ENCODE measurements at regions not wholly inside any gene's neighbourhood (a gene's known extent, or its start where the extent isn't known, plus 50 kb on each side); places are given as distances from the start of the nearest gene placed in this dataset.

DNA sequence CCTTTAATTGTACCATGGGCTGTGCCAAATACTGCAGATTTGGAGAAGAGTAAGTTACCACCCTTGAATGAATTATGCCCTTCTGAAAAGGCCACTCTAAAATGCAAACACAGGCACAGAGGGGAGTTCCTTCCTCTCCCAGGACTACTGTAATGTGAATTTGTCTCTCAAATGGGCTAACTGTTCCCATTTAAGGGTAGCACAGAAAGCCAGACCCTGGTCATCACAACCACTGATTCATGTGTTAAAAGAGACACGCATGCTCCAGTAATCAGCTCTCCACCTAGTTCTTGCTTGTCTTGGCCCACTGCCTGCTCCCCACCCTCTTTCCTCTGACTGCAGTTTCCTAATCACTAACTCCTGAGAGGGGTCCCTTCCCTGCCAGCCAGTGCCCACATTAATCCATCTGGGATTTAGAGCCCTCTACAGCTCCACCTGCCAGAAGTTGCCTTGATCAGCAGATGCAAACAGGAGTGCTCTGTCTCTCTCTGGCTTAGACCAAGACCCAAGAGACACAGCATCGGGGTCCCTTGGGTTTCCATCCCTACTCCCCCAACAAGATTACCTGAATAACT is 382.4 kb downstream of the TMEM167A start:
- ATAC-seq: no peak
- Histone ChIP-seq H3K27me3 (ENCODE audit: control insufficient read depth, insufficient read depth, low read length) (no peaks in the 10 kb centered on the region), H3K4me1 (ENCODE audit: control insufficient read depth, insufficient read depth, low read length) (no peaks in the 10 kb centered on the region), H3K36me3 (ENCODE audit: control insufficient read depth, insufficient read depth, low read length) (no peaks in the 10 kb centered on the region), H3K27ac (ENCODE audit: low read length) (no peak overlapping the region), H3K4me3 (ENCODE audit: low read depth in 2 of 2, low read length in 2 of 2) (no peak overlapping the region), H3K9me3 (ENCODE audit: control insufficient read depth, insufficient read depth, low read depth, low read length) (no peaks in the 10 kb centered on the region)
- no peak for DNase-seq (ENCODE audit: low read depth, low spot score)
- POLR2A ChIA-PET: no interaction called here
- in situ Hi-C loops (cut with HindIII; ENCODE audit: low pct_unique_long_range_greater_than_20kb, low sequenced_read_pairs) (no loop called here), intact Hi-C loops (cut with micrococcal nuclease; ENCODE audit: unreplicated experiment) (no loop called here)
- no TSS peak for BruUV-seq (replicated peaks)
- CTCF ChIA-PET: no interaction called here
- TF ChIP-seq, protein P1, sequence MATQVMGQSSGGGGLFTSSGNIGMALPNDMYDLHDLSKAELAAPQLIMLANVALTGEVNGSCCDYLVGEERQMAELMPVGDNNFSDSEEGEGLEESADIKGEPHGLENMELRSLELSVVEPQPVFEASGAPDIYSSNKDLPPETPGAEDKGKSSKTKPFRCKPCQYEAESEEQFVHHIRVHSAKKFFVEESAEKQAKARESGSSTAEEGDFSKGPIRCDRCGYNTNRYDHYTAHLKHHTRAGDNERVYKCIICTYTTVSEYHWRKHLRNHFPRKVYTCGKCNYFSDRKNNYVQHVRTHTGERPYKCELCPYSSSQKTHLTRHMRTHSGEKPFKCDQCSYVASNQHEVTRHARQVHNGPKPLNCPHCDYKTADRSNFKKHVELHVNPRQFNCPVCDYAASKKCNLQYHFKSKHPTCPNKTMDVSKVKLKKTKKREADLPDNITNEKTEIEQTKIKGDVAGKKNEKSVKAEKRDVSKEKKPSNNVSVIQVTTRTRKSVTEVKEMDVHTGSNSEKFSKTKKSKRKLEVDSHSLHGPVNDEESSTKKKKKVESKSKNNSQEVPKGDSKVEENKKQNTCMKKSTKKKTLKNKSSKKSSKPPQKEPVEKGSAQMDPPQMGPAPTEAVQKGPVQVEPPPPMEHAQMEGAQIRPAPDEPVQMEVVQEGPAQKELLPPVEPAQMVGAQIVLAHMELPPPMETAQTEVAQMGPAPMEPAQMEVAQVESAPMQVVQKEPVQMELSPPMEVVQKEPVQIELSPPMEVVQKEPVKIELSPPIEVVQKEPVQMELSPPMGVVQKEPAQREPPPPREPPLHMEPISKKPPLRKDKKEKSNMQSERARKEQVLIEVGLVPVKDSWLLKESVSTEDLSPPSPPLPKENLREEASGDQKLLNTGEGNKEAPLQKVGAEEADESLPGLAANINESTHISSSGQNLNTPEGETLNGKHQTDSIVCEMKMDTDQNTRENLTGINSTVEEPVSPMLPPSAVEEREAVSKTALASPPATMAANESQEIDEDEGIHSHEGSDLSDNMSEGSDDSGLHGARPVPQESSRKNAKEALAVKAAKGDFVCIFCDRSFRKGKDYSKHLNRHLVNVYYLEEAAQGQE (IDR thresholded peaks at IDR 0.05; ENCODE audit: insufficient read depth in 1 of 2, low read depth in 2 of 2, low read length in 1 of 2): no peak

DNA sequence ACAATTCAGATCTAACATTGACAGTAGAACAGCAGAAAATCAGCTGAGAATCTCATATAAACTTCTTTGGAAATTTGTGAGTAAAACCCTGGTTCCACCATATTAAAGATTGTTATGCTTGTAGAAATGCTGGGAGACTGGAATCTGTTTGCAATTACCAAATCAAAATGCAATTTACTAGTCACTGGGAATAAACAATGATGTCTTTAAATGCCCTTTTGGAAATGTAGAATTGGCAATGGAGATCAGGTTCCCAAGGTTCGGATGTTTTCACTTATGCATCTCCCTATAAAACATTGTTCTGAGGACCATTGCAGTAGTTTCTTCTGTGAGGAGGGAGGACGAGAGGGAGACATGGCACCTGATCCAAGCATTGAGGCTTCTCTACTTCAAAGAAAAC is 384.4 kb downstream of the TMEM167A start:
- Histone ChIP-seq H3K9me3 (ENCODE audit: control insufficient read depth, insufficient read depth, low read depth, low read length) (no peaks in the 10 kb centered on the region), H3K27ac (ENCODE audit: low read length) (no peak overlapping the region), H3K4me3 (ENCODE audit: low read depth in 2 of 2, low read length in 2 of 2) (no peak overlapping the region), H3K4me1 (ENCODE audit: control insufficient read depth, insufficient read depth, low read length) (no peaks in the 10 kb centered on the region), H3K27me3 (ENCODE audit: control insufficient read depth, insufficient read depth, low read length) (no peaks in the 10 kb centered on the region), H3K36me3 (ENCODE audit: control insufficient read depth, insufficient read depth, low read length) (no peaks in the 10 kb centered on the region)
- ATAC-seq (no peak), DNase-seq (ENCODE audit: low read depth, low spot score) (no peak)
- ChIA-PET CTCF (no interaction called here), POLR2A (no interaction called here)
- BruUV-seq (replicated peaks): no TSS peak
- intact Hi-C loops (cut with micrococcal nuclease; ENCODE audit: unreplicated experiment): no loop called here
- in situ Hi-C loops (cut with HindIII; ENCODE audit: low pct_unique_long_range_greater_than_20kb, low sequenced_read_pairs): no loop called here
- TF ChIP-seq, protein P1 (IDR thresholded peaks at IDR 0.05; ENCODE audit: insufficient read depth in 1 of 2, low read depth in 2 of 2, low read length in 1 of 2): no peak
- TF ChIP-seq SIN3A (IDR thresholded peaks at IDR 0.05; ENCODE audit: borderline replicate concordance, insufficient read depth, low read depth, low read length) (no peak), POLR2AphosphoS5 (IDR thresholded peaks at IDR 0.05; ENCODE audit: low read depth, low read length) (no peak), TCF7L2 (IDR thresholded peaks at IDR 0.05; ENCODE audit: low read depth, low read length) (no peak)
- TF ChIP-seq, protein P2, sequence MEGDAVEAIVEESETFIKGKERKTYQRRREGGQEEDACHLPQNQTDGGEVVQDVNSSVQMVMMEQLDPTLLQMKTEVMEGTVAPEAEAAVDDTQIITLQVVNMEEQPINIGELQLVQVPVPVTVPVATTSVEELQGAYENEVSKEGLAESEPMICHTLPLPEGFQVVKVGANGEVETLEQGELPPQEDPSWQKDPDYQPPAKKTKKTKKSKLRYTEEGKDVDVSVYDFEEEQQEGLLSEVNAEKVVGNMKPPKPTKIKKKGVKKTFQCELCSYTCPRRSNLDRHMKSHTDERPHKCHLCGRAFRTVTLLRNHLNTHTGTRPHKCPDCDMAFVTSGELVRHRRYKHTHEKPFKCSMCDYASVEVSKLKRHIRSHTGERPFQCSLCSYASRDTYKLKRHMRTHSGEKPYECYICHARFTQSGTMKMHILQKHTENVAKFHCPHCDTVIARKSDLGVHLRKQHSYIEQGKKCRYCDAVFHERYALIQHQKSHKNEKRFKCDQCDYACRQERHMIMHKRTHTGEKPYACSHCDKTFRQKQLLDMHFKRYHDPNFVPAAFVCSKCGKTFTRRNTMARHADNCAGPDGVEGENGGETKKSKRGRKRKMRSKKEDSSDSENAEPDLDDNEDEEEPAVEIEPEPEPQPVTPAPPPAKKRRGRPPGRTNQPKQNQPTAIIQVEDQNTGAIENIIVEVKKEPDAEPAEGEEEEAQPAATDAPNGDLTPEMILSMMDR (IDR thresholded peaks at IDR 0.05): no peak
